ENCODE measurements at regions not wholly inside any gene's neighbourhood (a gene's known extent, or its start where the extent isn't known, plus 50 kb on each side); places are given as distances from the start of the nearest gene placed in this dataset.

DNA sequence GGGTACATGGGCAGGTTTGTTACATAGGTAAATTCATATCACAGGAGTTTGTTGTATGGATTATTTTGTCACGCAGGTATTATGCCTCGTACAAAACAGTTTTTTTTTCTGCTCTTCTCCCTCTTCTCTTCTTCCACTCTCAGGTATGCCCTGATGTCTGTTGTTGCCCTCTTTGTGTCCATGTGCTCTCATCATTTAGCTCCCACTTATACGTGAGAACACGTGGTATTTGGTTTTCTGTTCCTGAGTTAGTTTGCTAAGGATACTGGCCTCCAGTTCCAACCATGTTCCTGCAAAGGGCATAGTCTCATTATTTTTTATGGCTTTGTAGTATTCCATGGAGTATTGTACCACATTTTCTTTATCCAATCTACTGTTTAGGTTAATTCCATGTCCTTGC lies 65.7 kb downstream of the UNC5CL start:
- H3K27ac Mint-ChIP-seq = no peak overlapping the region
- H3K9me3 Mint-ChIP-seq (ENCODE audit: low read depth) = peaks cover 7% of the 10 kb centered on the region
- H3K36me3 Mint-ChIP-seq = no peaks in the 10 kb centered on the region
- no peak overlapping the region for H3K4me3 Mint-ChIP-seq
- H3K4me1 Mint-ChIP-seq (ENCODE audit: low read depth) = no peaks in the 10 kb centered on the region
- H3K27me3 Mint-ChIP-seq = peaks cover 12% of the 10 kb centered on the region

- Mint-ChIP-seq H3K27ac (no peak overlapping the region), H3K4me1 (ENCODE audit: low read depth) (no peaks in the 10 kb centered on the region), H3K36me3 (no peaks in the 10 kb centered on the region), H3K9me3 (ENCODE audit: low read depth) (peaks cover 7% of the 10 kb centered on the region), H3K27me3 (peaks cover 9% of the 10 kb centered on the region), H3K4me3 (no peak overlapping the region)
Measured at GRCh38 chr6:40972814-40973213, 66.2 kb downstream of the UNC5CL start.

DNA sequence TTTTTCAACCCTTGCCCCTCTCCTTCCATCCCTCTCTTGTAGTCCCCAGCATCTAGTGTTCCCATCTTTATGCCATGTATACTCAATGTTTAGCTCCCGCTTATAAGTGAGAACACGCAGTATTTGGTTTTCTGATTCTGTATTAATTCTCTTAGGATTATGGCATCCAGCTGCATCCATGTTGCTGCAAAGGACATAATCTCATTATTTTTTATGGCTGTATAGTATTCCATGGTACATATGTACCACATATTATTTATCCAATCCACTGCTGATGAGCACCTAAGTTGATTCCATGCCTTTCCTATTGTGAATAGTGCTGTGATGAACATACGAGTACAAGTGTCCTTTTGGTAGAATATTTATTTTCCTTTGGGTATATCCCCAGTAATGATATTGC lies 66.8 kb downstream of the UNC5CL start:
- Mint-ChIP-seq H3K9me3 (ENCODE audit: low read depth) (peaks cover 7% of the 10 kb centered on the region), H3K36me3 (no peaks in the 10 kb centered on the region), H3K4me3 (no peak overlapping the region), H3K27ac (no peak overlapping the region), H3K27me3 (peaks cover 7% of the 10 kb centered on the region), H3K4me1 (ENCODE audit: low read depth) (no peaks in the 10 kb centered on the region)

DNA sequence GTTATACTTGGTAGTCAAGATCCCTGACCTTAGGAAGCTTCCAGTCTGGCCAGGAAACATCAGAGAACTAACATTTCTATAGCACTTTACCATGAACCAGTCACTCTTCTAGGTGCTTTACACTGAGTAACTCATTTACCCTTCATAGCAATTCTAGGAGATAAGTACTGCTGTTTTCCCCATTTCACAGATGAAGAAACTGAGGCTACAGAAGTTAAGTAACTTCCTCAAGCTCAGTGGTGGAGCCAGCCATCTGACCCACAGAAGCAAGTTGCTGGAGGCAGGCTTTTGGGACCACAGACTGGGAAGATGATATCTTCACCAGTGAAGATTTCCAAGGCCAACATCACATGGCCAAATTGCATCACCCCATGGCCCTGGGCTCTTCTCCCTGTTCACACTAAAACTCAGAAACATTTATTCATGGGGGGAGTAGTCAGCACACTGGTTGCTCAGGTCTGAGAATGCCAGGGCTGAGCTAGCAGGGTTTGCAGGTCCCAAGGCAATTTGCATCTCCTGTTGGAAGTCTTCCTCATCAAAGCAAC lies 70.3 kb downstream of the UNC5CL start:
- Mint-ChIP-seq H3K9me3 (ENCODE audit: low read depth) (peaks cover 7% of the 10 kb centered on the region), H3K4me1 (ENCODE audit: low read depth) (no peaks in the 10 kb centered on the region), H3K27me3 (peaks cover 2% of the 10 kb centered on the region), H3K36me3 (no peaks in the 10 kb centered on the region), H3K27ac (no peak overlapping the region), H3K4me3 (no peak overlapping the region)

DNA sequence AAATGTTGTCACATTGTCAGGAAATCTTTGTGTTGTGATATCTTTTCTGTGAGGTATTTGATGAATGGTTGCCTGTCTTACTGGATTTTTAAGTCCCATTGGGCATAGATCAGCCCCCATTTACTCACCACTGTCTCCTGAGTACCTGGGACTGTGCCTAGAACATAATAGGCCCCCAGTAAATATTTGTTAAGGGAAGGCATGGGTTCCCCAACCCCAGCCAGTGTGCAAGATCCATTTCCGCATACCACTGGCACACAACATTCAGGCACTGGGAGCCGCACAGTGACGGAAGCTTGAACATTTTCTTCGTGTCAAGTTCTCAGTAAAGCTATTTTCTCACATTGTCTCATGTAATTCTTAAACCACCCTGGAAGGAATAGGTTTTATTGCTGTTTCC lies 72.2 kb downstream of the UNC5CL start:
- no peaks in the 10 kb centered on the region for H3K4me1 Mint-ChIP-seq (ENCODE audit: low read depth)
- no peaks in the 10 kb centered on the region for H3K36me3 Mint-ChIP-seq
- no peak overlapping the region for H3K27ac Mint-ChIP-seq
- no peak overlapping the region for H3K4me3 Mint-ChIP-seq
- no peaks in the 10 kb centered on the region for H3K27me3 Mint-ChIP-seq
- no peaks in the 10 kb centered on the region for H3K9me3 Mint-ChIP-seq (ENCODE audit: low read depth)

DNA sequence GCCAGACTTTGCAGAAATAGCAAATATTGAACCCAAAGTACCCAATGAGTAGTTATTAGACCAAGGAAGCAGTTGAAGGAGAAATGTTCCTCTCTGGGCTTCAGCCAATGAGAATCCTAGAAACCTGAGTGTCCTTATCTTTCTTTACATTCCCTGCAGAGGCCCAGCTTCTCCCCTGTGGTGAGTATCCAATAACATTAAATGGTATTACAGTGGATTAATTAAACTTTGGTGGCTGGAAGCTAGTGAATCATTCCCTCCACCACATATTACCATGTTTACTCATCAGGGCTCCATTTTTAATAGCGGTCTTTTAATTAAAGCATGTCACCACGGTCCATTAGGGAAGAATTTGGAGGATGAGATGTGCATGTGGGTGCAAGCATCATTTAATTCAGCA lies 74.0 kb downstream of the UNC5CL start:
- Mint-ChIP-seq H3K9me3 (ENCODE audit: low read depth) (no peaks in the 10 kb centered on the region), H3K27ac (no peak overlapping the region), H3K27me3 (no peaks in the 10 kb centered on the region), H3K4me1 (ENCODE audit: low read depth) (no peaks in the 10 kb centered on the region), H3K36me3 (no peaks in the 10 kb centered on the region), H3K4me3 (no peak overlapping the region)

GRCh38 chr6:40963019-40963418 lies 76.0 kb downstream of the UNC5CL start:
- Mint-ChIP-seq H3K9me3 (ENCODE audit: low read depth) (no peaks in the 10 kb centered on the region), H3K36me3 (no peaks in the 10 kb centered on the region), H3K27me3 (no peaks in the 10 kb centered on the region), H3K27ac (no peak overlapping the region), H3K4me1 (ENCODE audit: low read depth) (no peaks in the 10 kb centered on the region), H3K4me3 (no peak overlapping the region)

GRCh38 chr6:40962241-40962640 lies 76.8 kb downstream of the UNC5CL start:
- no peaks in the 10 kb centered on the region for H3K9me3 Mint-ChIP-seq (ENCODE audit: low read depth)

GRCh38 chr6:40961831-40962230 lies 77.2 kb downstream of the UNC5CL start:
- Mint-ChIP-seq H3K27ac (no peak overlapping the region), H3K36me3 (no peaks in the 10 kb centered on the region), H3K27me3 (no peaks in the 10 kb centered on the region), H3K4me3 (no peak overlapping the region), H3K4me1 (ENCODE audit: low read depth) (no peaks in the 10 kb centered on the region), H3K9me3 (ENCODE audit: low read depth) (no peaks in the 10 kb centered on the region)

More at GRCh38 chr6:40962241-40962640, 76.8 kb downstream of the UNC5CL start:
- H3K27ac Mint-ChIP-seq = no peak overlapping the region
- no peaks in the 10 kb centered on the region for H3K36me3 Mint-ChIP-seq
- no peaks in the 10 kb centered on the region for H3K27me3 Mint-ChIP-seq
- no peak overlapping the region for H3K4me3 Mint-ChIP-seq
- H3K4me1 Mint-ChIP-seq (ENCODE audit: low read depth) = no peaks in the 10 kb centered on the region

DNA sequence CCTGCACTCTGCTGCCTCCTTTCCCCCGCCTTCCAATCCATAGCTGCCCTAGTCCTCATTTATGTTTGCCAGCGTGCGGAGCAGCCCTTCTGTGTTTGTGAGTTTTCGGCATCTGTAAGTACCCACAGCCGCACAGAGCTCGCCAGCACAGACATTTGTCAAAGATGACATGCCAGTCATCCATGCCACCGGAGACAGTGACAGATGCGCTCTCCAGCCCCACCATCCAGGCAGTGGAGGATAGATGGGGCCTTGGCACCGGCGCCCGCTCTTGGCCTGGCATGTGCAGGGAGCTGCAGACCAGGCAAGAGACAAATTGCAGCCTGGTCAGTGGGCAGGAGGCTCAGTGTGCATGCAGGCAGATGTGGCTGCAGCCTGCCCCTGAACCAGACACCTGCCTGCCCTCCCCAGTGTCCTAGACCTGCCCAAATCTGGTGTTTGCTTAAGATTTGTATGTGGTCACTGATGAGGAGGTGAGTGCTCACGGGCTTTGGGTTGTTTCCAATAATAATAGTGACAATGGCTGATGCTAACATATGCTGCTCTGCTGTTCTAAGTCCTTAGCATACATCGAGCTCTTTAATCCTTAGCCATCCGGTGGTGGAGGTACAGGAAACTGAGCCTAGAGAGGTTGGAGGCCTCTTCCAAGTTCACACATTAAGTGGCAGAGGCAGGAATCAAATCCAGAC lies 78.1 kb downstream of the UNC5CL start:
- Mint-ChIP-seq H3K9me3 (ENCODE audit: low read depth) (no peaks in the 10 kb centered on the region), H3K4me3 (no peak overlapping the region), H3K27ac (no peak overlapping the region), H3K27me3 (no peaks in the 10 kb centered on the region), H3K36me3 (no peaks in the 10 kb centered on the region), H3K4me1 (ENCODE audit: low read depth) (no peaks in the 10 kb centered on the region)

DNA sequence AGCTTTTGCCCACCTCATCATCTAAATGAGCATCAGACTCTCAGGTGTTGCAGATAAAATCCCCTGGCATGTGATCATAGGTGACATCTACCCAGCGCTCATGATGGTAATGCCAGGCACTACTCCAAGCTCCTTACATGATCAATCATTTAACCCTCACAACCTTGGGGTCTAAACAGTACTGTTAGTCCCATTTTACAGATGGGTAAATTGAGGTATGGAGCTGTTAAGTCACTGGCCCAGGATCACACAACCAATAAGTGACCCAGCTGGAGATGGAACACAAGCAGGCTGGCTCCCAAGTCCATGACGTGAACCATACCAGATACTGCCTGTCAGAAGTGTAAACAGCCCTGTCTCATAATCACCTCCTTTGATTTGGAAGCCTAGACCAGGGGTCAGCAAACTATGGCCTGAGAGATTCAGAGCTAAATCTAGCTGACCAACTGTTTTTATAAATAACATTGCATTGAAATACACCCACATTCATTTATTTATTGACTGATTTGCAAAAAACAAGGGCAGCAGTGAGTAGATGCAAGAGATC lies 79.2 kb downstream of the UNC5CL start:
- Mint-ChIP-seq H3K4me3 (no peak overlapping the region), H3K9me3 (ENCODE audit: low read depth) (no peaks in the 10 kb centered on the region), H3K27ac (no peak overlapping the region), H3K36me3 (no peaks in the 10 kb centered on the region), H3K27me3 (no peaks in the 10 kb centered on the region), H3K4me1 (ENCODE audit: low read depth) (no peaks in the 10 kb centered on the region)

- no peaks in the 10 kb centered on the region for H3K36me3 Mint-ChIP-seq
- peaks cover 2% of the 10 kb centered on the region for H3K27me3 Mint-ChIP-seq
- no peaks in the 10 kb centered on the region for H3K9me3 Mint-ChIP-seq (ENCODE audit: low read depth)
- H3K4me1 Mint-ChIP-seq (ENCODE audit: low read depth) = no peaks in the 10 kb centered on the region
- H3K4me3 Mint-ChIP-seq = no peak overlapping the region
- H3K27ac Mint-ChIP-seq = no peak overlapping the region
Measured at GRCh38 chr6:40958738-40959137, 80.3 kb downstream of the UNC5CL start.

DNA sequence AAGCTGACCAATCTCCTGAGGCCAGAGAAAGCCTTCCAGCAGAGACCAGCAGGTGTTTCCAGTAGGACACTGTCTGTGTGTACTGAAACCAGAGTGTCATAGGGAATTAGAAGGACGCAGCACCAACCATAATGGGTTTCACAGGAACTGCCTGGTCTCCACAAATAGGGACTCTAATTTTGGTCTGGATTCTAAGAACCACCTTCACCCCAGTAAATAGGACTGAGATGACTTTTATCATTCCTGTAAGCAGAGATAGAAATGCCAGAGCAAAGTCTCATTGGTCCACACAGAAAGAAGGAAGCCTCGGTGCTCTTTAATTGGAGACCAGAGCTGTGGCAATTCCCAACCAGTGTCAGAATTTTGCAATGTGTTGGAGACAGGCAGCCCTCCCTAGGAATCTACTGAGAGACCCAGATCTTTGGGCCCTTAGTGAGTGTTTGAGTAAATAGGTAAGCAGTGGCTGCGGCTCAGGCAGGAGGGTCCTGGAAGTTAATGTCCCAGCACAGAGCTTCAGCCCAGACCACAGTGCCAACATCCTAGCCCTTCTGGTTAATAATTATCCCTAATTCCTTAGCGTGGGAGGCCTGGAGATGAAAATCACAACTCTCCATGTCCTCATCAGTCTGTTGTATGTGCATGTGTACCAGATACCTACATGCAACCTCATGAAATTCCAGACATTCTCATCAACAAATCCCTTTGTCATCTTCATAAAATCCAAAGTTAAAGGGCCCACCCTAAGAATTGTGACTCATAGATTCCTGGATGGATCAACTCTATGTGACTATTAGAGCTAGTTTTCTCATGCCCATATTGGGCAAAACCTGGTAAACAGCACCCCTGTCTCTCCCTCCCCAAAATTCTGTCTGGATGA lies 81.2 kb downstream of the UNC5CL start:
- H3K36me3 Mint-ChIP-seq = no peaks in the 10 kb centered on the region
- H3K27me3 Mint-ChIP-seq = peaks cover 2% of the 10 kb centered on the region
- no peaks in the 10 kb centered on the region for H3K4me1 Mint-ChIP-seq (ENCODE audit: low read depth)
- H3K27ac Mint-ChIP-seq = no peak overlapping the region
- no peaks in the 10 kb centered on the region for H3K9me3 Mint-ChIP-seq (ENCODE audit: low read depth)
- H3K4me3 Mint-ChIP-seq = no peak overlapping the region

DNA sequence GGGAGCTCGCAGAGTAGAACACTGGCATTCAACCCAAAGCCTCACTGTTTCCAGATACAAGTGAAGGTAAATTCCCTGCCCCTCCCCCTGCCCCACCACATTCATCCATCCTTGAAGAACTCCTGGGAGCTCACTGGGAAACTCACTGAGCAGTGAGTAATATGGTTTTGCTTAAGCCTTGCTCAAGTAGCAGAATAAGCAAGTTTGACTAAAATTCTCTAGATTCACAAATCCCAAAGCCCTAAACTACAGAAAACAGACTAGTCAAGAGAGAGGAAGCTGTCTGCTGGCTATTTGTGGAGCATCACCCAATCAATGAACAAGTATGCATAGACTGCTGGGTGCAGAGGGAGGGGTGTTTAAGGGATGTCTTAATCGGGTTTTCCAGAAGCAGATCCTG lies 82.1 kb downstream of the UNC5CL start:
- H3K27ac Mint-ChIP-seq = no peak overlapping the region
- H3K27me3 Mint-ChIP-seq = peaks cover 4% of the 10 kb centered on the region
- H3K36me3 Mint-ChIP-seq = no peaks in the 10 kb centered on the region
- no peaks in the 10 kb centered on the region for H3K9me3 Mint-ChIP-seq (ENCODE audit: low read depth)
- H3K4me1 Mint-ChIP-seq (ENCODE audit: low read depth) = no peaks in the 10 kb centered on the region
- H3K4me3 Mint-ChIP-seq = no peak overlapping the region

GRCh38 chr6:40955178-40955545 lies 83.9 kb downstream of the UNC5CL start:
- Mint-ChIP-seq H3K27me3 (peaks cover 8% of the 10 kb centered on the region), H3K36me3 (no peaks in the 10 kb centered on the region), H3K4me3 (no peak overlapping the region), H3K9me3 (ENCODE audit: low read depth) (no peaks in the 10 kb centered on the region), H3K27ac (no peak overlapping the region), H3K4me1 (ENCODE audit: low read depth) (no peaks in the 10 kb centered on the region)

All from activated naive CD8-positive, alpha-beta T cell (primary cell).